NCI-H1694 treated with DMSO at 0.1 percent for 48 hours (cell line): ENCODE measurements at regions not wholly inside any gene's neighbourhood (a gene's known extent, or its start where the extent isn't known, plus 50 kb on each side); places are given as distances from the start of the nearest gene placed in this dataset.

ENCODE experiments used
- DNase-seq: peaks from one replicate; lab custom pipeline; 2025; lab: John Stamatoyannopoulos, UW

DNA sequence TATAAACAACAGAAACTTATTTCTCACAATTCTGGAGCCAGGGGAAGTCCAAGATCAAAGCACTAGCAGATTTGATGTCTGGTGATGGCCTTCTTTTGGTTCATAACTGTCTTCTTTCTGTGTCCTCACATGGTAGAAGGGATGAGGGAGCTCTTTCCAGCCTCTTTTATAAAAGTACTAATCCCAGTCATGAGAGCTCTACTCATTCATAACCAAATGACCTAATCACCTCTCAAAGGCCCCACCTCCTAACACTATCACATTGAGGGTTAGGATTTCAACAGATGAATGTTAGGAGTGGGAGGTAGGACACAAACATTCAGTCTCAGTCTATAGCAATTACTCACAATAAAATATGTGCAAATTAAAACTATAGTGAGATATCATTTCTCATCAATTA, 50.1 kb upstream of the UBE2E2 start:
- no peak for DNase-seq
